GM10266 (cell line): ENCODE measurements at regions not wholly inside any gene's neighbourhood (a gene's known extent, or its start where the extent isn't known, plus 50 kb on each side); places are given as distances from the start of the nearest gene placed in this dataset.

Source experiments
- DNase-seq: peaks from one replicate; pipeline ENCODE4 v3.0.0; 2012; ENCODE audit errors: extremely low spot score
- CTCF ChIP-seq: IDR thresholded peaks from 2 replicates; pipeline ENCODE4 v1.5.1; 2012; ENCODE audit warnings: mild to moderate bottlenecking, low read depth; ENCODE audit not compliant: control insufficient read depth, insufficient read depth; ENCODE audit errors: missing control alignments

GRCh38 chr11:91796999-91797398, 427.6 kb upstream of the FAT3 start:
- no peak for DNase-seq
- no peak for TF ChIP-seq CTCF

- no peak for DNase-seq
Observed at GRCh38 chr11:91795139-91795887, 429.3 kb upstream of the FAT3 start.

GRCh38 chr11:91794146-91794545, 430.5 kb upstream of the FAT3 start:
- DNase-seq = no peak
- no peak for TF ChIP-seq CTCF

More at GRCh38 chr11:91795139-91795887, 429.3 kb upstream of the FAT3 start:
- no peak for TF ChIP-seq CTCF

GRCh38 chr11:91792779-91793262, 431.8 kb upstream of the FAT3 start:
- no peak for DNase-seq
- no peak for TF ChIP-seq CTCF

GRCh38 chr11:91791171-91791468, 433.5 kb upstream of the FAT3 start:
- TF ChIP-seq CTCF = no peak
- DNase-seq = no peak

- TF ChIP-seq CTCF = no peak
- DNase-seq = no peak
Observed at GRCh38 chr11:91790346-91791170, 434.1 kb upstream of the FAT3 start.

- TF ChIP-seq CTCF = no peak
- no peak for DNase-seq
Observed at GRCh38 chr11:91788764-91789163, 435.9 kb upstream of the FAT3 start.
